ENCODE measurements at regions not wholly inside any gene's neighbourhood (a gene's known extent, or its start where the extent isn't known, plus 50 kb on each side); places are given as distances from the start of the nearest gene placed in this dataset.

DNA sequence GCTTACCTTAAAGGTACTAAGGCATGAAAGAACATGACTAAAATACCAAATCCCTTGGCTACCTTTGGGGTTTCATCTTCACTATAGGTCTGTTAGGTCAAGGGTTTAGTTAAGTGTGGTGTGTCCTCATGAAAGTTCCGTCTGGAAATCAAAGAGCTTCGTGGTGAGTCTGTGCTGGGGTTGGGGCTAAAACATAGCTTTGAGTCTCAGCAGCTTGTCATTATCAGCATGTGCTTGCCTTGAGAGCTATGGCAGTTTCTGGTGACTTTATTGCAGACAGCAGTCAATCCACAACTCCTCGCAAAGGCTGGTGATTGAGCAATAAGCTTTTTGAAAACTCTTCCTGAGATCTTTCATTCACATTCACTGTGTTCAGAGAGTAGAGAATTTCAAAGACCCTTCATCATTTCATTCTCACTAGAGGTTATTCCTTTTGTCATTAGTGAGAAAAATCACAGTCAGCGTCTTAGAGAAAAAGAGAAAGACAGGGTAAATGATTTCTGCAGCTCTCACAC, 53.2 kb upstream of the CCDC6 start (continued):
- TF ChIP-seq EP300 (IDR thresholded peaks at IDR 0.05; ENCODE audit: borderline replicate concordance in 1 of 2, control insufficient read depth in 1 of 2, low read depth in 2 of 2, low read length in 2 of 2) (no peak), KDM1A (IDR thresholded peaks at IDR 0.05; ENCODE audit: borderline replicate concordance) (no peak), CREM (IDR thresholded peaks at IDR 0.05; ENCODE audit: low read depth) (no peak)

DNA sequence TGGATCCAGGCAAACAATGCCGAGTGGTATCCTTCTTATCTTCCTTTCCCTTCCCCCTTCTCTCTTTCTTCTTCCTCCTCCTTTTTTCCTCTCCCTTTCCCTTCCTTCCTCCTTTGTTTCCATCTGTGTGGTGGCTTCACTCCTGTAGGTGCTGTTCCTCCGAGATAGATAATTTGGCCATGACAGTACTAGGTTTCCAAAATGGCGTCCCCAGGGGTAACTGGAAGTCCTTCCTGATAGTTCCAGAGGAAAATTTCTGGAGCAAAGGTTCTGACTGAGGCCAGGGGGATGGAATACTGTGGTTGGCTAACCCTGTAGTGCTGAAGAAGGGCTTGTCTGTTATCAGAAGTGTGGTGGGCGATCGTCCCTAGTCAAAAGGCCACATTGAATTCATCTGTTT, 52.5 kb upstream of the CCDC6 start:
- no peak for FAIRE-seq
- 42% methylated on average over 5 of the region's 5 CpGs for WGBS (ENCODE audit: insufficient coverage, insufficient replicate concordance, low lambda C conversion rate, missing lambda C conversion rate)
- Histone ChIP-seq H3K79me2 (ENCODE audit: control insufficient read depth, insufficient read depth, low read length) (no peaks in the 10 kb centered on the region), H3K36me3 (ENCODE audit: control insufficient read depth in 2 of 2, insufficient read depth in 2 of 2, low read length in 1 of 2) (no peaks in the 10 kb centered on the region), H2AFZ (ENCODE audit: control insufficient read depth, low read depth, low read length) (no peak overlapping the region), H3K9ac (ENCODE audit: control insufficient read depth, insufficient read depth, low read length) (no peak overlapping the region), H3K4me2 (ENCODE audit: control insufficient read depth, insufficient read depth) (no peak overlapping the region), H3K27me3 (replicated peaks in 1 of 2; ENCODE audit: control insufficient read depth in 2 of 2, insufficient read depth in 2 of 2, low read length in 1 of 2) (no peaks in the 10 kb centered on the region), H4K20me1 (ENCODE audit: control insufficient read depth, insufficient read depth) (no peaks in the 10 kb centered on the region), H3K9me3 (replicated peaks; ENCODE audit: control insufficient read depth, insufficient read depth, low read length) (no peaks in the 10 kb centered on the region), H3K27ac (ENCODE audit: control insufficient read depth, insufficient read depth) (no peak overlapping the region), H3K4me1 (ENCODE audit: control insufficient read depth, insufficient read depth, low read length) (no peaks in the 10 kb centered on the region), H3K4me3 (no peak overlapping the region)
- in situ Hi-C loops (cut with MboI) = no loop called here
- ChIA-PET RAD21 (ENCODE audit: unreplicated experiment) (no interaction called here), CTCF (no interaction called here), POLR2A (interaction anchor here (0.6 kb wide), 1 partner anchor 71 kb away, joined by 5 read pairs; no protein-coding TSS in a partner anchor), SMC1A (ENCODE audit: uncharacterized antibody, unreplicated experiment) (interaction anchor here (1.2 kb wide), 1 partner anchor 12 kb away, joined by 3 read pairs; no protein-coding TSS in a partner anchor)
- no peak for ATAC-seq
- TF ChIP-seq GABPA (IDR thresholded peaks at IDR 0.05; ENCODE audit: low read depth) (no peak), NFXL1 (IDR thresholded peaks at IDR 0.05; ENCODE audit: borderline replicate concordance) (no peak), ESRRA (IDR thresholded peaks at IDR 0.05; ENCODE audit: low read length) (no peak), PAX8 (IDR thresholded peaks at IDR 0.05) (no peak)
- no peak for DNase-seq (ENCODE audit: low read depth, low spot score)
- intact Hi-C loops (cut with micrococcal nuclease; ENCODE audit: unreplicated experiment) = no loop called here
- BruUV-seq (replicated peaks) = no TSS peak

DNA sequence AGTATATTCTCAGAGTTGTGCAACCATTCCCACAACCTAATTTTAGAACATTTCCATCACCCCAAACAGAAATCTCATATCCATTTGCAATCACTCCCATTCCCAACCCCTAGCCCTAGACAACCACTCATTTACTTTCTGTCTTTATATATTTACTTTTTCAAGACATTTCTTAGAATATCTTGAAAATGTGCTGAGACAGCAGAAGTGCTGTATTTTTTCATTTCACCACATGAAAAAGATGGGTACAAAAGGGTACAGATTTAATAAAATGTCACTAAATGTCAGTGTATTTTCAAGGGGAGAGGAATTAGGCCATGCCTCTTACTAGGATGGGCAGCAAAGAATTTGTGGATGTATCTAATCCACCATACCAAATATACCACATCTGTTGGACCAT, 51.6 kb upstream of the CCDC6 start:
- ChIA-PET POLR2A (no interaction called here), RAD21 (ENCODE audit: unreplicated experiment) (no interaction called here), CTCF (no interaction called here), SMC1A (ENCODE audit: uncharacterized antibody, unreplicated experiment) (interaction anchor here (1.0 kb wide), 1 partner anchor 12 kb away, joined by 4 read pairs; no protein-coding TSS in a partner anchor)
- Histone ChIP-seq H3K27me3 (replicated peaks in 1 of 2; ENCODE audit: control insufficient read depth in 2 of 2, insufficient read depth in 2 of 2, low read length in 1 of 2) (no peaks in the 10 kb centered on the region), H3K79me2 (ENCODE audit: control insufficient read depth, insufficient read depth, low read length) (no peaks in the 10 kb centered on the region), H2AFZ (ENCODE audit: control insufficient read depth, low read depth, low read length) (no peak overlapping the region), H3K9me3 (replicated peaks; ENCODE audit: control insufficient read depth, insufficient read depth, low read length) (no peaks in the 10 kb centered on the region), H3K4me1 (ENCODE audit: control insufficient read depth, insufficient read depth, low read length) (no peaks in the 10 kb centered on the region), H4K20me1 (ENCODE audit: control insufficient read depth, insufficient read depth) (no peaks in the 10 kb centered on the region), H3K36me3 (ENCODE audit: control insufficient read depth in 2 of 2, insufficient read depth in 2 of 2, low read length in 1 of 2) (no peaks in the 10 kb centered on the region), H3K27ac (ENCODE audit: control insufficient read depth, insufficient read depth) (no peak overlapping the region), H3K4me3 (no peak overlapping the region), H3K4me2 (ENCODE audit: control insufficient read depth, insufficient read depth) (no peak overlapping the region), H3K9ac (ENCODE audit: control insufficient read depth, insufficient read depth, low read length) (no peak overlapping the region)
- no TSS peak for BruUV-seq (replicated peaks)
- ATAC-seq (no peak), FAIRE-seq (no peak), DNase-seq (ENCODE audit: low read depth, low spot score) (no peak)
- in situ Hi-C loops (cut with MboI) = no loop called here
- intact Hi-C loops (cut with micrococcal nuclease; ENCODE audit: unreplicated experiment) = no loop called here
- TF ChIP-seq HCFC1 (IDR thresholded peaks at IDR 0.05; ENCODE audit: low read length) (no peak), KLF5 (IDR thresholded peaks at IDR 0.05; ENCODE audit: partially characterized antibody) (no peak), RFX5 (IDR thresholded peaks at IDR 0.05; ENCODE audit: low read depth, low read length) (no peak), REST (IDR thresholded peaks at IDR 0.05; ENCODE audit: low read depth, low read length) (no peak), EP300 (IDR thresholded peaks at IDR 0.05; ENCODE audit: borderline replicate concordance in 1 of 2, control insufficient read depth in 1 of 2, low read depth in 2 of 2, low read length in 2 of 2) (no peak), SIN3A (IDR thresholded peaks at IDR 0.05; ENCODE audit: low read depth, low read length) (no peak), EGR1 (IDR thresholded peaks at IDR 0.05; ENCODE audit: borderline replicate concordance in 1 of 2, low read depth in 2 of 2, low read length in 2 of 2) (no peak), MEF2B (IDR thresholded peaks at IDR 0.05; ENCODE audit: partially characterized antibody, poor library complexity, severe bottlenecking) (no peak), POLR2A (IDR thresholded peaks at IDR 0.05; ENCODE audit: low read depth, low read length) (no peak)

Data from GM12878 (cell line).